ENCODE measurements at regions not wholly inside any gene's neighbourhood (a gene's known extent, or its start where the extent isn't known, plus 50 kb on each side); places are given as distances from the start of the nearest gene placed in this dataset.

- H3K79me1 ChIP-seq (replicated peaks; ENCODE audit: low read length, poor library complexity, severe bottlenecking): no peaks in the 10 kb centered on the region
- H4K91ac ChIP-seq (ENCODE audit: low read length): no peak overlapping the region
- no peak overlapping the region for H2BK15ac ChIP-seq (ENCODE audit: low read depth, poor library complexity, severe bottlenecking)
- no peak overlapping the region for H2BK120ac ChIP-seq (ENCODE audit: low read depth, low read length)
- no peak overlapping the region for H4K8ac ChIP-seq (ENCODE audit: low read length)
- 87% methylated on average over 4 of the region's 4 CpGs for WGBS
- no peak overlapping the region for H3K23ac ChIP-seq (ENCODE audit: low read length in 2 of 2)
- H3K4ac ChIP-seq (ENCODE audit: low read depth in 1 of 2, low read length in 2 of 2): no peak overlapping the region
- DNase-seq: no peak
- no peaks in the 10 kb centered on the region for H3K27me3 ChIP-seq (ENCODE audit: control insufficient read depth in 1 of 2, insufficient read depth in 1 of 2, low read length in 2 of 2)
- no peak overlapping the region for H2AFZ ChIP-seq (ENCODE audit: low read depth, low read length)
- H3K9me3 ChIP-seq (ENCODE audit: control insufficient read depth, low read length): no peaks in the 10 kb centered on the region
- H3K9ac ChIP-seq (ENCODE audit: low read length): no peak overlapping the region
- H3K4me1 ChIP-seq (ENCODE audit: control insufficient read depth, insufficient read depth, low read depth, low read length): no peaks in the 10 kb centered on the region
- no peak overlapping the region for H3K27ac ChIP-seq (ENCODE audit: low read length, poor library complexity, severe bottlenecking)
- no peak overlapping the region for H3K4me2 ChIP-seq (ENCODE audit: low read length, poor library complexity, severe bottlenecking)
- H2BK5ac ChIP-seq (ENCODE audit: low read depth, low read length, poor library complexity, severe bottlenecking): no peak overlapping the region
- H3K14ac ChIP-seq (ENCODE audit: low read length in 2 of 2): no peak overlapping the region
- no peaks in the 10 kb centered on the region for H3K36me3 ChIP-seq (ENCODE audit: control insufficient read depth in 1 of 2, insufficient read depth in 2 of 2, low read depth in 1 of 2, low read length in 2 of 2)
- no peak overlapping the region for H3K18ac ChIP-seq (ENCODE audit: low read depth in 1 of 2, low read length in 2 of 2)
- no peak overlapping the region for H3K4me3 ChIP-seq (ENCODE audit: insufficient read depth in 1 of 2, low read depth in 1 of 2, low read length in 2 of 2)
- no peak overlapping the region for H2AK5ac ChIP-seq (ENCODE audit: low read length, severe bottlenecking)
- no peak overlapping the region for H2BK12ac ChIP-seq (ENCODE audit: low read length in 2 of 2)
Measured at GRCh38 chr4:45751877-45752530, 371.9 kb downstream of the GABRG1 start.

DNA sequence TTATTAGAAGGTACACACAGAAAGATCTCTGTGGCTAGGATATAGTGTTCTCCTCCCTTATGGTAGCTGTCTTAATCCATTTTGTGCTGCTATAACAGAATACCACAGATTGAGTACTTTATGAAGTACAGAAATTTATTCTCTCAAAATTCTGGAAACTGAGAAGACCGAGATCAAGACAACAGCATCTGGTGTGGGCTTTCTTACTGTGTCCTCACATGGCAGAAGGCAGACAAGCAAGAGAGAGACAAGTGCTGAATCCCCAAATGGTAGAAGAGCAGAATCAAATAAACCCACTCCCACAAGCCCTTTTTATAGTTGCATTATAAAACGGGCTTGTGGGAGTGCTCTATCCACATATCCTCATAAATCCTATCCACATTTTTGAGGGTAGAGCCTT lies 373.1 kb downstream of the GABRG1 start:
- Histone ChIP-seq H3K9ac (ENCODE audit: low read length) (no peak overlapping the region), H4K8ac (ENCODE audit: low read length) (no peak overlapping the region), H4K91ac (ENCODE audit: low read length) (no peak overlapping the region), H2BK15ac (ENCODE audit: low read depth, poor library complexity, severe bottlenecking) (no peak overlapping the region), H3K4me1 (ENCODE audit: control insufficient read depth, insufficient read depth, low read depth, low read length) (no peaks in the 10 kb centered on the region), H3K4me2 (ENCODE audit: low read length, poor library complexity, severe bottlenecking) (no peak overlapping the region), H3K79me1 (replicated peaks; ENCODE audit: low read length, poor library complexity, severe bottlenecking) (no peaks in the 10 kb centered on the region), H3K27ac (ENCODE audit: low read length, poor library complexity, severe bottlenecking) (no peak overlapping the region), H2AFZ (ENCODE audit: low read depth, low read length) (no peak overlapping the region), H2BK120ac (ENCODE audit: low read depth, low read length) (no peak overlapping the region), H2BK5ac (ENCODE audit: low read depth, low read length, poor library complexity, severe bottlenecking) (no peak overlapping the region), H3K4me3 (ENCODE audit: insufficient read depth in 1 of 2, low read depth in 1 of 2, low read length in 2 of 2) (no peak overlapping the region), H3K23ac (ENCODE audit: low read length in 2 of 2) (no peak overlapping the region), H3K27me3 (ENCODE audit: control insufficient read depth in 1 of 2, insufficient read depth in 1 of 2, low read length in 2 of 2) (no peaks in the 10 kb centered on the region), H3K18ac (ENCODE audit: low read depth in 1 of 2, low read length in 2 of 2) (no peak overlapping the region), H2BK12ac (ENCODE audit: low read length in 2 of 2) (no peak overlapping the region), H3K9me3 (ENCODE audit: control insufficient read depth, low read length) (no peaks in the 10 kb centered on the region), H2AK5ac (ENCODE audit: low read length, severe bottlenecking) (no peak overlapping the region), H3K36me3 (ENCODE audit: control insufficient read depth in 1 of 2, insufficient read depth in 2 of 2, low read depth in 1 of 2, low read length in 2 of 2) (no peaks in the 10 kb centered on the region), H3K4ac (ENCODE audit: low read depth in 1 of 2, low read length in 2 of 2) (no peak overlapping the region), H3K14ac (ENCODE audit: low read length in 2 of 2) (no peak overlapping the region)
- 69% methylated on average over 1 of the region's 2 CpGs for WGBS
- DNase-seq: no peak

GRCh38 chr4:45745741-45746140 lies 378.1 kb downstream of the GABRG1 start:
- Histone ChIP-seq H3K18ac (ENCODE audit: low read depth in 1 of 2, low read length in 2 of 2) (no peak overlapping the region), H2BK5ac (ENCODE audit: low read depth, low read length, poor library complexity, severe bottlenecking) (no peak overlapping the region), H4K91ac (ENCODE audit: low read length) (no peak overlapping the region), H3K27me3 (ENCODE audit: control insufficient read depth in 1 of 2, insufficient read depth in 1 of 2, low read length in 2 of 2) (no peaks in the 10 kb centered on the region), H3K27ac (ENCODE audit: low read length, poor library complexity, severe bottlenecking) (no peak overlapping the region), H3K4me2 (ENCODE audit: low read length, poor library complexity, severe bottlenecking) (no peak overlapping the region), H3K9ac (ENCODE audit: low read length) (no peak overlapping the region), H2BK15ac (ENCODE audit: low read depth, poor library complexity, severe bottlenecking) (no peak overlapping the region), H3K4me3 (ENCODE audit: insufficient read depth in 1 of 2, low read depth in 1 of 2, low read length in 2 of 2) (no peak overlapping the region), H3K79me1 (replicated peaks; ENCODE audit: low read length, poor library complexity, severe bottlenecking) (no peaks in the 10 kb centered on the region), H4K8ac (ENCODE audit: low read length) (no peak overlapping the region), H3K14ac (ENCODE audit: low read length in 2 of 2) (no peak overlapping the region), H2AK5ac (ENCODE audit: low read length, severe bottlenecking) (no peak overlapping the region), H3K36me3 (ENCODE audit: control insufficient read depth in 1 of 2, insufficient read depth in 2 of 2, low read depth in 1 of 2, low read length in 2 of 2) (no peaks in the 10 kb centered on the region), H3K23ac (ENCODE audit: low read length in 2 of 2) (no peak overlapping the region), H3K4me1 (ENCODE audit: control insufficient read depth, insufficient read depth, low read depth, low read length) (no peaks in the 10 kb centered on the region), H3K9me3 (ENCODE audit: control insufficient read depth, low read length) (peaks cover 12% of the 10 kb centered on the region), H3K4ac (ENCODE audit: low read depth in 1 of 2, low read length in 2 of 2) (no peak overlapping the region), H2AFZ (ENCODE audit: low read depth, low read length) (no peak overlapping the region), H2BK120ac (ENCODE audit: low read depth, low read length) (no peak overlapping the region), H2BK12ac (ENCODE audit: low read length in 2 of 2) (no peak overlapping the region)
- WGBS: 78% methylated on average over 2 of the region's 3 CpGs
- no peak for DNase-seq

GRCh38 chr4:45741897-45742296 lies 382.0 kb downstream of the GABRG1 start:
- Histone ChIP-seq H3K4ac (ENCODE audit: low read depth in 1 of 2, low read length in 2 of 2) (no peak overlapping the region), H3K4me3 (ENCODE audit: insufficient read depth in 1 of 2, low read depth in 1 of 2, low read length in 2 of 2) (no peak overlapping the region), H4K91ac (ENCODE audit: low read length) (no peak overlapping the region), H3K27me3 (ENCODE audit: control insufficient read depth in 1 of 2, insufficient read depth in 1 of 2, low read length in 2 of 2) (no peaks in the 10 kb centered on the region), H2BK5ac (ENCODE audit: low read depth, low read length, poor library complexity, severe bottlenecking) (no peak overlapping the region), H2AK5ac (ENCODE audit: low read length, severe bottlenecking) (no peak overlapping the region), H2BK120ac (ENCODE audit: low read depth, low read length) (no peak overlapping the region), H2AFZ (ENCODE audit: low read depth, low read length) (no peak overlapping the region), H3K23ac (ENCODE audit: low read length in 2 of 2) (no peak overlapping the region), H4K8ac (ENCODE audit: low read length) (no peak overlapping the region), H3K79me1 (replicated peaks; ENCODE audit: low read length, poor library complexity, severe bottlenecking) (no peaks in the 10 kb centered on the region), H3K9me3 (ENCODE audit: control insufficient read depth, low read length) (peaks cover 29% of the 10 kb centered on the region), H2BK12ac (ENCODE audit: low read length in 2 of 2) (no peak overlapping the region), H3K4me1 (ENCODE audit: control insufficient read depth, insufficient read depth, low read depth, low read length) (no peaks in the 10 kb centered on the region), H2BK15ac (ENCODE audit: low read depth, poor library complexity, severe bottlenecking) (no peak overlapping the region), H3K18ac (ENCODE audit: low read depth in 1 of 2, low read length in 2 of 2) (no peak overlapping the region), H3K14ac (ENCODE audit: low read length in 2 of 2) (no peak overlapping the region), H3K9ac (ENCODE audit: low read length) (no peak overlapping the region), H3K36me3 (ENCODE audit: control insufficient read depth in 1 of 2, insufficient read depth in 2 of 2, low read depth in 1 of 2, low read length in 2 of 2) (no peaks in the 10 kb centered on the region), H3K27ac (ENCODE audit: low read length, poor library complexity, severe bottlenecking) (no peak overlapping the region), H3K4me2 (ENCODE audit: low read length, poor library complexity, severe bottlenecking) (no peak overlapping the region)
- WGBS: no CpG with 5 or more reads among the region's 1 CpG
- no peak for DNase-seq

Measured in mesenchymal stem cell (in vitro differentiated cells and primary cell).